ENCODE measurements at regions not wholly inside any gene's neighbourhood (a gene's known extent, or its start where the extent isn't known, plus 50 kb on each side); places are given as distances from the start of the nearest gene placed in this dataset.
A peak's percentile ranks its signal among the peaks of the same experiment; 100 is the strongest.

DNA sequence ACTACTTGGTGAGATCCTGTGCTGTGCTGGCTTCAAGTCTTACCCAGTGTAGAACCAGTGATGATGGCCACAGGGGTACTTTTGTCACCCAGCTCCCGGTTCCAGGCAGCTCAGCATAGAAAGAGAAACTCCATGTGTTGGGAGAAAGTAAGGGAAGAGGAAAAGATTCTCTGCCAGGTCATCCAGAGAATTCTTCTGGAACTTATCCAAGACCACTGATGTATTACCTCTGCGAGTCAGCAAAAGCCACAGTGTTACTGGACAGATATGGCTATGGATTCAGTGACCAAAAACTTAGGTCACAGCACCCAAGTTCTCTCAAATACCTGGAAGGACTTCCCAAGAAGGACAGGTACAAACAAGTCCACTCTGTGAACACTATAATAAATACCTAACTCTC lies 399.5 kb upstream of the MIR17HG start:
- DNase-seq: no peak

DNA sequence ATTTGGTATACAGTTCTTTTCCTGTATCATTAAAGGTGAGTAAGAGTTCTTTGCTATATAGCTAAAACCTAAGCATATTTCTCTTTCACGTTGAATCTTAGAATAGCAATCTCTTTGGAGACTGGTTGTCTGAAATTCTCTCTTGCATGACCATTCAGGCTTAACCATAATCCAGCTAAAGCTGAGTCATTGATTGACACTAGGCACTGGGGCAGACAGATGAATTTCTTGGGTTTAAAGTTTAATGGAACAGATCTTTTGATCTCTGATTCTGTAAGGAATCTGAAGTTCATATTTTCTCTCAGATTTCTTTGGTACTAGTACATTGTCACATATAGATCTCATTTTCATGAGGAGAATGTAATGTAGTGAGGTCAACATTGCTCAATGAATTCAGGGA lies 397.3 kb upstream of the MIR17HG start:
- DNase-seq: peak; percentile 51

DNA sequence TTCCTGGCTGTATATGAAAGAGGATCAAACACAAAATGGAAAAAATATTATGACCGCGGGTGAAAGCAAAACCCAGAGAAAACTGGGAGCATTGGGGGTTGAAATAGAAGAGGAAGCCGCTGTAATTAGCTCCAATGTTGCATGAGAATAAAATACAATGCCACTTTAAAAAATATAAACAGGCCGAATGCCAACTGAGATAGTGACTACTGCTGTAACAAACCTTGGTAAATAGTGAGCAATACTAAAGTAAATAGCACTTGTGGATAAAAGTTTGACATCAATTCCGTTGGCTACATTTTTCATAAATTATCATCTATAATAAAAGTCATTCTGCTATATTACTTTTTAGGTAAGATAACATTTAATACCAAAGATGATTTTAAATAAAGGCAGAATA lies 395.8 kb upstream of the MIR17HG start:
- peak; percentile 26 for DNase-seq

DNA sequence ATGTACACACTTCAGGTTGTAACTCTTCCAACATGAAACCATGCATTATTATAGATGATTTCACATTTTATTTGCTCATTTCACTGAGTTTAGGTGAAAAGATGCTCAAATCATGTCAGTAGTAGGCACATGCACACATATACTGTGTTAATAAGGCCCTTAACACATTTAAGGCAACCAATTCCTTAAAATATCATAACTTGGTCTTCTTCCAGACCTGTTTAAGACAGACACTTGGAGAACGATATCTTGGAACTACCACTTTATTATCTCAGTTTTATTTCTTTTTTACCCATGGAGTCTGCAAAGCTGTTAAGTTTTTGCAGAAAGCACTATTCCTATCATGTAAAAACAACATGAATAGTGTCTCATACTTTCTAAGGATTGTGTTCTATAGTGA lies 395.2 kb upstream of the MIR17HG start:
- no peak for DNase-seq

DNA sequence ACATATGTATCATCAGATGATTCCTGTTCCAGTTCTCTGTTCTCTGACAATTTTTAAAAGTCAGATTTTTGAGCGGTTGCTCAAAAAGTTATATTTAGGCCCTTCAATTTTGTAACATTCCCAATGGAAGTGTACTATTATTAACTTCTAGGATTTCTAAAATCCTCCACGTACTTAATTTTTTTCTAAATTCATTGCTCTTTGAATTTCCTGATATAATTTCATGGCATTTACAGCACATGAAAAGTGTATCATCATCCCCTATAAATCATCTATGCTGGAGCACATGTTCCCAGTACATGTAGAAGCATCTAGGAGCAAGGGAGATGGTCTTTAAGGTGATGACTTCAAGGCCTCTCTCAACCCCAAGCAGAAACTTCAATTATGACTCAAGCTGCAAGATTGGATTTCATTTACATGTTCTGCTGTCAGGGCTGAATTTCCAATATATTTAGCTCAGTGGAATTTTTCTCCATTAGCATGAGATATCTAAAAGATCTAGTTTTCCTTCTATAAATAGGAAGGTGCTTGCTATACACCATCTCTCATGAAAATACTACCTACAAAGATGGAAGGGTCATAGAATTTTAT lies 392.8 kb upstream of the MIR17HG start:
- no peak for DNase-seq

DNA sequence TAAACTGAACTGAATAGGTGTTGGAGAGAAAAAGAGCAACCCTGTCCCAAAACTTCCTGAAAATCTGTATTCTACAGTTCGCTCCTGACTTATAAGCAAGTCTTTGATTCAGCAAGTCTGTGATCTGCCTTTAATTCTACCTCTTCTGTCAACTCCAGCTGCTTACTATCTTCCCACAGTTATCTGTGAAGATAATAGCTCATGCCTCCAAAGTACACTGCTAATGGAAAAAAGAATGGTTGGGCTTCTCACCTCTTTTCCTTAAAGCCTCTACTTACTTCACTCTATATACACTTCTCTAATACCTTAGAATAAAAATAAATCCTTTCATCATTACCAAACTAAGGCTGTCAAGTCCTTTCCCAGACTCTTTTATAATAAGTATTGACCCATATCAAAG lies 391.5 kb upstream of the MIR17HG start:
- DNase-seq: peak; percentile 0

DNA sequence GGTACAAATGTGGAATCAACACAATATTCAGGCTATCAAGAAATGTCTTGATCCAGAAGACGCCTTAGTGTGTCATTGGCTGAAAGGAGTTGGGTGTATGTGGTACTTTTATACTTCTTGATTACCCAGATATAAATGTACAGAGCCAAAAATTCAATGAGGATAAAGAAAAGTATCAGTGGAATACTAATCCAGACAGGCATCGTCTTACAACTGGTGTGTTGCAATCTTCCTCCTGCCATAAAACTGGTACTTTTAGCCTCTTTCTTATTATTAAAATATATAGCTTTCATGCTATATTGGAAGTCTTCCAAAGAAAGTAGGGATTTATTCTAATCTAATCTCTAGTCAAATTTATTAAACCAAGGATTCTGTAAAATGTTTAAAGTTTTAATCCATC lies 388.6 kb upstream of the MIR17HG start:
- DNase-seq: no peak

DNA sequence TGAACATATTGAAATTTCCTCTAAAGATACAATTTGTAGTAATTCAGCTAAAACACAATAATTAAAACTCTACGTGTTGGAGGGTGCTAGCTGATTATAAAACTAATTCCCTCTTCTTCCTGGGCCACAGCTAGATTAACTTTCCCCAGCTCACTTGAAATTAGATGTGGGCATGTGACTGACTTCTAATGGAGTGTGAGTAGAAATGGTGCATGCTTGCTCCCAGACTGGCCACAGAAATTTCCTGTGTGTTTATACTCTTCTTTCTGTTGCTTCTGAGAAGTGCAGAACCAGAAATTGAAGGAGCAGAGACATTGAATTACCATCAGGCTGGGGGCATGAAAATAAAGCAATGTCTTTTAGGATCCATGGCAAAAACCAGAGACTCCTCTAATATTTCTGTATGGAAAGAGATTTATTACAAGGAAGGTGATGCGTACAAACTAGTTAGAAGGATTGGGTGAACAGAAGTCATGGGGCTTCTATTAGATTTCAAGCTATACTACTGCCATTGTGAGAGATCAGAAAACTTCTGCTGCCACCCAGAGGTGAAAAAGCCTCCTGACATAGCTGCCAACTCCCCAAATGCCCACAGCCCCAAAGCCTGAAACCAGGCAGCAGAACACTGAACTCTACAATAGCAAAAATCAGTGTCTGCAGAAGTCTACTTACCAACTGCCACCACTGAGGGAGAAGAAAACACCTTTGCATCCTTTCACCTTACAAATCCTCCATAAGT lies 379.2 kb upstream of the MIR17HG start:
- peak; percentile 58 for DNase-seq

DNA sequence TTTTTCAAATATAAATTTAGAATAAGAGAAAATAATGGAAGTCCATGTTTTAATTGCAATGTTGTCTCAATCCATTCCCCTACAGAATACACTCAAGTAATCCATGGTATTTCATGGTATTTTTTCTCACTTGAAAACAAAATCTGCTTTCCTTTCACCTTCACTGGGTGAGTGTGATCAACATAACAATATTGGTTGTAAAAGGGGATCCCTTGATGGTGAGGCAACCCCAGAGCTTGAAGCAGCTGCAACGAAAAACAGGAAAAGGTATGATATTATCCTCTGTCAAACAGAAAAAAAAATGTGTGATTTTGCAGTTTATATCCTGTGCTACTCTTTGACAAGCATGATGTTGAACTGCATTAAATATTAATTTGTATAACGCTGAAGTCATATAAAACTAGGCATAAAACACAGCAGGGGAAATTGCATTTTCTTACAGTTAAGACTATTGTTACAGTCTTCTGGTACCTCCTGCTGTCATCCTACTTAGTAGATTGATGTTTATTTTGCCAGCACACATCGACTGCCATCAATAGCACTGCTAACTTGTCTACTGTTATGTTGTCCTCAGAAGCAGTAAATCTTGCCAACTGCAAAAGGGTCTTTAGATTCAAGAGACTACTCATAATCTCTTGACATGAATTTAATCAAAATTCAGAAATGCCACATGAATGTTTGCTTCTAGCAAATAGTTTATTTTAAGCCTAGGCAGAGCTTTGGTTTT lies 373.1 kb upstream of the MIR17HG start:
- no peak for DNase-seq

DNA sequence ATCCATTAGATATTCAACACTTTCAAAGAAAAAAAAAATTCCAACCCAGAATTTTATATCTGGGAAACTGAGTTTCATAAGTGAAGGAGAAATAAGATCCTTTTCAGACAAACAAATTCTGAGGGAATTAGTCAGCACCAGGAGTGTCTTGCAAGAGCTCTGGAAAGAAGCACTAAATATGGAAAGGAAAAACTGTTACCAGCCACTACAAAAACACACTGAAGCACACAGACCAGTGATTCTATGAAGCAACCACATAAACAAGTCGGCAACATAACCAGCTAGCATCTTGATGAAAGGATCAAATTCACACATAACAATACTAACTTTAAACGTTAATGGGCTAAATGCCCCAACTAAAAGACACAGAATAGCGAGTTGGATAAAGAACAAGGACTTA lies 368.4 kb upstream of the MIR17HG start:
- DNase-seq: no peak

DNA sequence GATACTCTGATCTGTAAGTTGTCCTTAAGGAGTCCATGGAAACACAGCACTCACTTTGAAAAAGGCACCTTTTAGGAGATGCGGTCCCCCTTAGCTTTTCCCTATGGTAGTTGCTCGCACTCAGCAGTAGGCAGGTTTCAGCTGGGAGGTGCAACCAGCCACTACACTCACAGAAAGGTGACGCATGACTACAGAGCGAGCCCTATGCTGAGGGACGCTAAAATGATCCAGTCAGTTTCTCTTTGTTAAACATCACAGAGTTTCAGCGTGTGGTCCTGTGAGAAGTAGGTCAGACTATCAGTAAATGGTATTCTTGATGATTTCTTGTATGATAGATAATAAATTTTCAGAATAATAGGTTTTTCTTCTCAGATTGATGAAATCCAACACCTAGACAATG lies 362.7 kb upstream of the MIR17HG start:
- DNase-seq: no peak

DNA sequence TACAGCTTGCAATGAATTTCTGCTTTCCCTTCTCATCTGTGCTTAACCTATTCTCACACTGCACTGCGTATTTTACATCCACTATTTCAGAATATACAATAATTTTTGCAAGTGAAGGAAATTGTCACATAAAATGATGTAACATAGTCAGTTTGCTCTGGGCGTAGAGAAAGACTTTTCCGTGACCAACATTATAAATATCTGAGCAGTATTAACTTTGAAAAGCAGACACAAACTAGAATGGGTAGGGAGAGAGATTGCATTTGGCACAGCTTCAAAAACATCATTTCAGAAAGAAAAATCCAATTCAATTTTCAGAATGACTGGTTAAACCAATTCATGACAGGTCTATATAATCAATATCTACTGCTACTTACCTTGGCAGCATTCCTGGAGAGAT lies 352.5 kb upstream of the MIR17HG start:
- DNase-seq: no peak

DNA sequence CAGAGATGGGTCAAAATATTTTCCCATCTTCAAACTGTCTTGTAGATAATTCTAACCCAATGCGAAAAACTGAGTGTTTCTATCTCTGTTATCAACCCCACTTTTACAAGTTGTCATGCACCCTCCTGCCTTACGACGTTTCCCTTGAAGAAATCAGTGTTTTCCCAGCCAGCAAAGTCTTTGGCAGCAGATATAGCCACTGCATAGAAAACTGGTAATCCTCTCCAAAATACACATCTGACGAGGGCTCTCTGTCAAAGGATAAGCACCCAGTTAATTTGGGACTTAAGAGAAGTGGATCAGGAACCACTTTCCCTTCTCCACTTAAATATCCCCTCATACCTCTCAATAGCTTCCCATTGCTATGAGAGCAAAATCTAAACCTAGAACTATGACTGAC lies 351.9 kb upstream of the MIR17HG start:
- DNase-seq: no peak

DNA sequence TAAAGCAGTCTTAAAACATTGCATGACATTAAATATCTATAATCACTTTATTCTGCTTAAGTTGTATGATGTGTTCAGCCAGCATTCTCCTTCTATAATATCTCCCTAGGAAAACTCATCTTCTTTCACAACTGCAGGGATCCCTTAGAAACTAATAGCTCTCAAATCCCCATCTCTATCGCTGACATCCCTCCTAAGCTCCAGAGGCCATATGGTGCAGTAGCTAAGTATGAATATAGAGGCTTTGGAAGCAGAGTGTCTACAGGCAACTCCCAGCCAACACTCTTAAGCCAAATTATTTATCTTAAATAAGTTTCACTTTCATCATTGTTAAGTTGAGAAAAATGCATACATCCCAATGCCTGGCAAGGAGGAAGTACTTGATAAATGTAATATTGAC lies 349.5 kb upstream of the MIR17HG start:
- DNase-seq: no peak

DNA sequence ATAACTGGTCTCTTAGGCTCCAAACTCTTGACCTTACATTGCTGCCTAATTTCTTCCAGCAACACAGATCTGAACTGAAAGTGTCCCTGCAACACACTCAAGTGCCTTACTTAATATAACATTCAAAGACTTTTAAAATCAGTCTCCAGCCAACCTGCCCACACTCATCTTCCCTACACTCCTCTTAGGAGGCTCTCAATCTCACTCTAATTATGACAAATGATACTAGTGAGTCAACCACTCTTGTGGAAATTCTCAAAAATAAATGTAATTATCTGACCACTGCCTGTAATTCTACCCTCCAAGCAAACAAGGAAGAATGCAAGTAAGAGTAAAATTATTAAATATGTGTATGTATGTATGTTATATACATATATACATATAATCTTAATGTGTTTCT lies 348.1 kb upstream of the MIR17HG start:
- peak; percentile 0 for DNase-seq

DNA sequence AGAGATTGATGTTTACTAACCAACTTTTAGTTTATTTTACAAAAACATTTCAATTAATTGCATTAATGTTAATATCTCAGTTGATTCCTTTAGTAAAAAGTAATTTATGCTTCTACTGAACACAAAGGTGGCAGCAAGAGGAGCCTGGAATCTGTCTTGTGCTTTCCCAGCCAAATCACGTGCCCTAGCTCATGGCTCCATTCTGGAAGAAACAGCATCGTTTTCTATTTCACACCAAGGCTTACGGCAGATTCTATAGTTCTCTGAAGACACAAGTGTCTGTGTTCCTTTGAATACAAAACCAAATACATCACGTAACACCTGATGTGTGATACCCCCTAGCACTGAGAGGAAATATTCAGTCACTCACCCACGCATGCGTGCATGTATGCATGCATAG lies 346.1 kb upstream of the MIR17HG start:
- DNase-seq: no peak

DNA sequence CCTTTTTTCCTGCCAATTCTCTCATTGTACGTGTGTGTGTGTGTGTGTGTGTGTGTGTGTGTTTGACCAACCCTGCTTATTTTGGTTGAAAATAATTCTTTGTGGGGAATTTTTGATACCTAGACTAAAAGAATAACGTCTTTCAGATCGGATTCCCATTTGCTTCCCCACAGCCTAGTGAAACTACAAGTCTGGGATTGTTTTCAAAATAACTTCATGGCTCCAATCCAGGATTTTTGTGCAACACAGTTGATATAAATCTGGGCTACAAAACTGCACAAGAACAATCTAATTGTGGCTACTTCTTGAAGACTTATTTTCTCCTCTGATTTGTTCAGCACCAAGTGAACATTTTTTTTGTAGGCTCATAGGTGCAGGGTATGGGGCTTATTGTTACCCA lies 332.8 kb upstream of the MIR17HG start:
- no peak for DNase-seq

DNA sequence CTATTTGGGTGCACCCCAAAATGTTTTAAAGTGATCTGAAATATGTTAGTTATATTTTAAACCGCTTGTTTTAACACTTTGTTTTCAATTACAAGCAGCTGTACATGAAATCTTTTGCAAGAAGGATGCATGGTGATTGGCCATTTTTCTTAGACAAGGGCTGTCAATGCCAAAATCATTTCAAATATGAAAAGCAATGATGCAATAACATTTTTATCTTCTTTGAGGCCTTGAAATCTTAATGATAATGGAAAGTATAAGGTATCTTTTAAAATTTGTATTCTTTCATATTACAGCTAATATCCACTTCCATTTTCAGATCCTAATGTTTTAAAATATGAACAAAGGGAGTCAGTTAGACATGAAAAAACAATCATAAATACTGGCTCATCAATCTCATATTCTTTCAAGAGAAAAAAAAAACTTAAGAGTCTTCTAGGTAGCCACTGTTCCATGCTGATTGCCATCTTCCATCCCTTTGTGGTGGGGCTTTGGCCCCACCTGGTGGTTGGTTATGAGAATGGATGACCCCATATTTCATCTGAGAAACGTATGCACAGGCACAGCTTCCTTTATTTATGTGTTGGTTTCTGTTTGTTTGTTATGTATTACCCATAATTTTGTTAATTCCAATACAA lies 330.3 kb upstream of the MIR17HG start:
- peak; percentile 64 for DNase-seq

DNA sequence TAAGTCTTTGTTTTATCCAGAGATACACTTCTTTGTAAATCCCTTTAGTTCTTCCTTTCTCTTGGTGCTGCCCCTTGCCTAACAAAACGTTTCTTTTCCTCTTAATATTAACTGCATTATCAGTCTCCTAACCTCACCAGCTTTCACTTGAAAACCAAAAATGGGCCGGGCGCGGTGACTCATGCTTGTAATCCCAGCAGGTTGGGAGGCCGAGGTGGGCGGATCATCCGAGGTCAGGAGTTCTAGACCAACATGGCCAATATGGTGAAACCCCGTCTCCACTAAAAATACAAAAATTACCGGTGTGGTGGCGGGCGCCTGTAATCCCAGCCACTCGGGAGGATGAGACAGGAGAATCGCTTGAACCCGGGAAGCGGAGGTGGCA lies 329.8 kb upstream of the MIR17HG start:
- peak; percentile 56 for DNase-seq

DNA sequence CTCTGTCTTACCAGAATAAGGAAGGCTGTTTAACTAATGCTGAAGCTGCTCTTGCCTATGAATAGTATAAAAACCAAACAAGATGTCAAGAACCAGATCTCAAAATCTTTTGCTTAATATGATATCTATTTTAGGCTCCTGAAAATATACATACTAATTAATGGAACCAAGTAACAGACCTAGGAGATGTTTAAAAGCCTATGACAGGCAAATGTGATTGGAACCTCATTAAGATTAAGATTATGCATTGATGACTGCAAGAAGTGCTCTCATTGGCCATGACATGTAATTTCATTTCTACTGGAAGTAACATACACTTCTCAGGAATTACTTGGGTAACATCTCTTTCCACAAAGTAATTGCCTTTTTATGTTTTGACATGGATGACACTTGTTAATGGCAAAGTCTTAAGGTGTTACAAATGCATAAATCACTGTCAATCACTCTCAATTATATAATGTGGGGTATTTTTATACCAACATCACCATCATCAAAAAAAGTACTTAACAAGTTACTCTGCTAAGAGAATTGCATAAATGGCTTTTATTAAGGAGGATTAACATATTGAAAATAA lies 326.9 kb upstream of the MIR17HG start:
- no peak for DNase-seq

DNA sequence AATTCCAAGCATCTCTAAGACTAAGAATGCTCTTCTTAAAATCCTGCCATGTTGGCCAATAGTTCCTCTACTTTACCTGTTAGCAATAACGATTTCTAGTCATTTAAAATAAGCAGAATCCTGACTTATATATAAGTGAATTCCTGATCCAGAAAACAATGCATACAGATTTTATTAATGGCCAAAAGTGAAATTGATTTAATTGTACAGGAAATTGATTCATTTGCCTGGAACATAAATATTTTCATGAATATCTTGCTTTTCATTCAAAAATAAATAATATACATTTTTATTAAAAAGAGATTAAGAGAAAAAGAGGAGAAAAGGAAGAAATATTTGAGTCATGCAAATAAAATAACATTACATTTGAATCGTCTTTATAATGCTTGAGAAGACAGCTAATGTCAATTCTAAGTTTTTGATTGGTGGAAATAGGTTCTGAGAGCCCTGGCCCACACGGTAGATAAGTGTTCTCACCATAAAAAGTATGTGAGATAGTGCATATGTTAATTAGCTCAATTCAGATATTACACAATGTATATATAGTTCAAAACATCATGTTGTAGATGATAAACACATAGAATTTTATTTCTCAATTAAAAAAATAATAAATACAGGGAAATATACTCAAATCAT lies 323.2 kb upstream of the MIR17HG start:
- DNase-seq: no peak

DNA sequence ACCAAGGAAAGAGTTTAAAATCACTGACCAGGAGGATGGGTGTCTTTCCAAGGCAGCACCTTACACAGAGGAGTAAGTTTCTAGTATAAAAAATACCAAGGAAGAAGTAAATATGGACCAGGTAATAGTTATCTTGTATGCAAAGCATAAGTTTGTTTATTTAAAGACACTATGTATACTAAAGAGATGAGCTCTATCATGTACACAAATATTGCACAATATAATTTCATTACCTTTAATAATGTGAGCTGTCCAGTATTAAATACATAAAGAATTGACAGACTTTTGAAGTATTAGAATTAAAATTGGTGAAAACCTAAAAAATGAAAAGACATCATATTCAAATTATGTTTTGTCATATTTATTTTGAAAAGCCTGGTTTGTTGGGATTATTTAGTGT lies 322.0 kb upstream of the MIR17HG start:
- DNase-seq: no peak

DNA sequence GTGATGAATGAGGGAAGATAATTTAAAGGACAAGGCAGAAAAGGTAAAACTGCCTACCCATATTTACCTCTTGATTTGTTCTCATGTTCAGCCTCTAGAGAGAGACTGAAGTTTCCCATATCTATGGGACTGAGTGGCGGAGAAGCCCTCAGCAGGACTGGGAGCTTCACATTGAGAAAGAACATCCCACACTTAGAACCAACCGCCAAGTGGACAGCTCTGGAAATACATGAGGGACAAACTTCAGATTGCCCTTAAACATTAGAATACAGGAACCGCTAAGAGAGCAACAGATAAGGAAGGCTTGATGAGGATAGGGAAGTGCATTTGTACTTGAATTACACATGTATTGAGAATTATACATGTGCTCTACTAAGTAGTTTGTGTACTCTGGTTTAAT lies 316.0 kb upstream of the MIR17HG start:
- peak; percentile 0 for DNase-seq

Data from DMS53 (cell line).